Tibial nerve (tissue), 4 donors: ENCODE measurements at regions not wholly inside any gene's neighbourhood (a gene's known extent, or its start where the extent isn't known, plus 50 kb on each side); places are given as distances from the start of the nearest gene placed in this dataset.

ENCODE experiments used
- DNase-seq, 2 donors: peaks; one replicate each; pipeline ENCODE4 v3.0.0-alpha.2; 2019; ENCODE audit warnings: low spot score in 2 of 2
- H3K27ac ChIP-seq, 4 donors: fragments of 200-600 bp; sonication (generic) in 3 of 4; one replicate each; pipeline ENCODE4 v1.5.1; 2017 to 2019; ENCODE audit warnings: mild to moderate bottlenecking in 1 of 4
- H3K27me3 ChIP-seq, 2 donors: fragments of 200-600 bp; sonication (generic) in 1 of 2; one replicate each; pipeline versions ENCODE4 v1.5.1 to v1.6.0; 2017 to 2019
- H3K36me3 ChIP-seq, 3 donors: fragments of 200-600 bp; sonication (generic); one replicate each; pipeline ENCODE4 v1.5.1; 2018 to 2019
- H3K4me1 ChIP-seq, 4 donors: fragments of 200-600 bp; sonication (generic) in 3 of 4; one replicate each; pipeline ENCODE4 v1.5.1; 2017 to 2019
- H3K4me3 ChIP-seq, 4 donors: fragments of 200-600 bp; sonication (generic) in 3 of 4; one replicate each; pipeline ENCODE4 v1.5.1; 2017 to 2019; ENCODE audit warnings: mild to moderate bottlenecking in 1 of 4, moderate library complexity in 1 of 4
- H3K9me3 ChIP-seq, 4 donors: fragments of 200-600 bp; sonication (generic) in 3 of 4; one replicate each; pipeline ENCODE4 v1.5.1; 2017 to 2019
- CTCF ChIP-seq, 5 experiments: fragments of 200-600 bp in 3 of 5; fragments of 450-650 bp in 2 of 5; sonication (generic) in 3 of 5; IDR thresholded peaks; one replicate each; pipeline ENCODE4 v1.5.1; 2016 to 2019; ENCODE audit warnings: antibody characterized with exemption in 5 of 5, mild to moderate bottlenecking in 3 of 5, moderate library complexity in 2 of 5
- EP300 ChIP-seq, 2 donors: sonication (generic); formaldehyde crosslinking; IDR thresholded peaks; one replicate each; pipeline ENCODE4 v1.6.1; 2017; ENCODE audit warnings: antibody characterized with exemption in 2 of 2, mild to moderate bottlenecking in 1 of 2
- POLR2A ChIP-seq, 2 donors: fragments of 450-650 bp; IDR thresholded peaks; one replicate each; pipeline ENCODE4 v1.6.1; 2017; ENCODE audit warnings: antibody characterized with exemption in 2 of 2, mild to moderate bottlenecking in 2 of 2, moderate library complexity in 2 of 2
- WGBS, 2 donors: methylation state at CpG; one replicate each; pipeline ENCODE4 v1.1.5; 2018; 5-methylcytosine and 5-hydroxymethylcytosine counted together

GRCh38 chr1:14332158-14332557 is 266.3 kb upstream of the KAZN start:
- Histone ChIP-seq H3K27me3 (no peaks in the 10 kb centered on the region), H3K9me3 (peaks cover 0 to 18% (median 0%) of the 10 kb centered on the region in 4 donors), H3K4me3 (no peak overlapping the region), H3K27ac (no peak overlapping the region), H3K36me3 (no peaks in the 10 kb centered on the region), H3K4me1 (peaks cover 0 to 3% (median 0%) of the 10 kb centered on the region in 4 donors)
- TF ChIP-seq CTCF (IDR thresholded peaks at IDR 0.05), result no peak
- peak in 1 of 2 donors; percentile 19 for TF ChIP-seq EP300 (IDR thresholded peaks at IDR 0.05)
- no peak for TF ChIP-seq POLR2A (IDR thresholded peaks at IDR 0.05)
- peak in 1 of 2 donors; percentile 43 for DNase-seq
- 37 to 64% methylated on average over 4 of the region's 4 CpGs for WGBS, 2 donors

- 55 to 68% methylated on average over 7 of the region's 7 CpGs for WGBS, 2 donors
- Histone ChIP-seq H3K27ac (no peak overlapping the region), H3K36me3 (no peaks in the 10 kb centered on the region), H3K4me1 (peaks cover 0 to 3% (median 0%) of the 10 kb centered on the region in 4 donors), H3K27me3 (no peaks in the 10 kb centered on the region), H3K9me3 (peaks cover 0 to 18% (median 0%) of the 10 kb centered on the region in 4 donors), H3K4me3 (no peak overlapping the region)
- TF ChIP-seq CTCF (IDR thresholded peaks at IDR 0.05), result no peak
- no peak for TF ChIP-seq POLR2A (IDR thresholded peaks at IDR 0.05)
- no peak for TF ChIP-seq EP300 (IDR thresholded peaks at IDR 0.05)
- DNase-seq, result no peak
These were observed 263.9 kb upstream of the KAZN start for GRCh38 chr1:14334336-14335176.

- Histone ChIP-seq H3K4me1 (no peaks in the 10 kb centered on the region), H3K36me3 (no peaks in the 10 kb centered on the region), H3K27me3 (no peaks in the 10 kb centered on the region), H3K27ac (no peak overlapping the region), H3K4me3 (no peak overlapping the region), H3K9me3 (peaks cover 0 to 4% (median 0%) of the 10 kb centered on the region in 4 donors)
- 78 to 79% methylated on average over 3 of the region's 3 CpGs for WGBS, 2 donors
- no peak for DNase-seq
- TF ChIP-seq POLR2A (IDR thresholded peaks at IDR 0.05) (no peak), CTCF (IDR thresholded peaks at IDR 0.05) (no peak)
These were observed 260.0 kb upstream of the KAZN start for GRCh38 chr1:14338509-14338908.

- 69 to 73% methylated on average over 5 of the region's 5 CpGs for WGBS, 2 donors
- Histone ChIP-seq H3K4me1 (no peaks in the 10 kb centered on the region), H3K9me3 (peaks cover 0 to 4% (median 0%) of the 10 kb centered on the region in 4 donors), H3K4me3 (no peak overlapping the region), H3K27ac (no peak overlapping the region), H3K27me3 (no peaks in the 10 kb centered on the region), H3K36me3 (no peaks in the 10 kb centered on the region)
- DNase-seq, result no peak
- TF ChIP-seq EP300 (IDR thresholded peaks at IDR 0.05), result no peak
- no peak for TF ChIP-seq POLR2A (IDR thresholded peaks at IDR 0.05)
- TF ChIP-seq CTCF (IDR thresholded peaks at IDR 0.05), result no peak
These were observed 259.2 kb upstream of the KAZN start for GRCh38 chr1:14339288-14339687.

GRCh38 chr1:14340002-14340785 is 258.3 kb upstream of the KAZN start:
- H3K4me1 ChIP-seq, result no peaks in the 10 kb centered on the region
- TF ChIP-seq EP300 (IDR thresholded peaks at IDR 0.05) (no peak), POLR2A (IDR thresholded peaks at IDR 0.05) (no peak), CTCF (IDR thresholded peaks at IDR 0.05) (no peak)
- WGBS, 2 donors, result 55 to 61% methylated on average over 5 of the region's 5 CpGs
- DNase-seq, result no peak
- no peak overlapping the region for H3K4me3 ChIP-seq
- H3K27me3 ChIP-seq, result no peaks in the 10 kb centered on the region
- peaks cover 0 to 4% (median 0%) of the 10 kb centered on the region in 4 donors for H3K9me3 ChIP-seq
- H3K27ac ChIP-seq, result no peak overlapping the region
- no peaks in the 10 kb centered on the region for H3K36me3 ChIP-seq
